PC-9 (cell line): ENCODE measurements at regions not wholly inside any gene's neighbourhood (a gene's known extent, or its start where the extent isn't known, plus 50 kb on each side); places are given as distances from the start of the nearest gene placed in this dataset.

ENCODE experiments used
- EZH2 ChIP-seq: fragments of 200-600 bp; sonication (generic); IDR thresholded peaks from 2 replicates; pipeline ENCODE4 v1.8.0; 2017; ENCODE audit warnings: antibody characterized with exemption, low read depth
- TF ChIP-seq, protein P1 (sequence below): fragments of 200-600 bp; sonication (generic); conservative IDR thresholded peaks from 2 replicates; pipeline ENCODE4 v1.6.1; 2017; ENCODE audit warnings: mixed run types, antibody characterized with exemption, mild to moderate bottlenecking, moderate library complexity

DNA sequence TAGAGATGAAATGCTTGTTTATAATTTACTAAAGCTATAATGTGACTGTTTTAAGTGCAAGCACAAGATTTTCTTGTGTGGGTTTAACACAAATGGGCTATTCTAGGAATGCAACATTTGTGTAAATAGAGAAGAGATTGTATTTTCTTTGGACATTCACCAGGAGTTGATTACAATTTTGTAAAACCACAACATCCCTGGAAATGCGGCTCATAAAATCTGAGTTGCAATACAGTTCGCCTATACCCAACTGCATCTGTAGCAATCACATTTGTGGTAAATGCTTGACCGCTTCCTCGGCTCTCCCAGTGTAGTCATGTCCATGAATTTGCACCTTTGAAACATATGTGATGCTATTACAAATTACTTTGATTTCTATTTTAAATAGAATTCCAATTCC, 348.7 kb upstream of the CDH20 start:
- TF ChIP-seq, protein P1, sequence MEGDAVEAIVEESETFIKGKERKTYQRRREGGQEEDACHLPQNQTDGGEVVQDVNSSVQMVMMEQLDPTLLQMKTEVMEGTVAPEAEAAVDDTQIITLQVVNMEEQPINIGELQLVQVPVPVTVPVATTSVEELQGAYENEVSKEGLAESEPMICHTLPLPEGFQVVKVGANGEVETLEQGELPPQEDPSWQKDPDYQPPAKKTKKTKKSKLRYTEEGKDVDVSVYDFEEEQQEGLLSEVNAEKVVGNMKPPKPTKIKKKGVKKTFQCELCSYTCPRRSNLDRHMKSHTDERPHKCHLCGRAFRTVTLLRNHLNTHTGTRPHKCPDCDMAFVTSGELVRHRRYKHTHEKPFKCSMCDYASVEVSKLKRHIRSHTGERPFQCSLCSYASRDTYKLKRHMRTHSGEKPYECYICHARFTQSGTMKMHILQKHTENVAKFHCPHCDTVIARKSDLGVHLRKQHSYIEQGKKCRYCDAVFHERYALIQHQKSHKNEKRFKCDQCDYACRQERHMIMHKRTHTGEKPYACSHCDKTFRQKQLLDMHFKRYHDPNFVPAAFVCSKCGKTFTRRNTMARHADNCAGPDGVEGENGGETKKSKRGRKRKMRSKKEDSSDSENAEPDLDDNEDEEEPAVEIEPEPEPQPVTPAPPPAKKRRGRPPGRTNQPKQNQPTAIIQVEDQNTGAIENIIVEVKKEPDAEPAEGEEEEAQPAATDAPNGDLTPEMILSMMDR, result no peak
- no peak for TF ChIP-seq EZH2
